Keratinocyte (primary cell): ENCODE measurements at regions not wholly inside any gene's neighbourhood (a gene's known extent, or its start where the extent isn't known, plus 50 kb on each side); places are given as distances from the start of the nearest gene placed in this dataset.

Source experiments
- CTCF ChIP-seq, 3 experiments: IDR thresholded peaks in 1 of 3; conservative IDR thresholded peaks in 1 of 3; optimal IDR thresholded peaks in 1 of 3; 2 replicates in 2 of 3; 3 replicates in 1 of 3; pipeline versions ENCODE3 to v1.5.1; 2011; ENCODE audit warnings: low read length in 3 of 3, mild to moderate bottlenecking in 3 of 3, moderate library complexity in 2 of 3, control low read depth in 1 of 3, inconsistent platforms in 1 of 3; ENCODE audit not compliant: insufficient read depth in 2 of 3; ENCODE audit errors: extremely low read depth in 1 of 3
- EZH2 ChIP-seq: IDR thresholded peaks from one replicate; pipeline ENCODE4 v1.6.1; 2012; ENCODE audit warnings: inconsistent platforms, mild to moderate bottlenecking, low read length, moderate library complexity

- no peak for TF ChIP-seq CTCF (optimal IDR thresholded peaks at IDR 0.05 in 1 of 3, IDR thresholded peaks at IDR 0.05 in 1 of 3, conservative IDR thresholded peaks at IDR 0.05 in 1 of 3; ENCODE audit: extremely low read depth in 1 of 3, insufficient read depth in 2 of 3, low read length in 3 of 3)
- no peak for TF ChIP-seq EZH2
These were observed 65.9 kb upstream of the SYPL1 start for GRCh38 chr7:106177738-106178592.
